ENCODE measurements at regions not wholly inside any gene's neighbourhood (a gene's known extent, or its start where the extent isn't known, plus 50 kb on each side); places are given as distances from the start of the nearest gene placed in this dataset.

- 70 to 85% (median 75%) methylated on average over 2 of the region's 2 CpGs for WGBS, 3 donors
- Histone ChIP-seq H3K4me1 (ENCODE audit: control insufficient read depth in 3 of 3, insufficient read depth in 2 of 3, low read depth in 1 of 3, low read length in 2 of 3) (no peaks in the 10 kb centered on the region), H3K27me3 (ENCODE audit: control insufficient read depth in 3 of 3, insufficient read depth in 3 of 3, low read length in 3 of 3) (no peaks in the 10 kb centered on the region), H3K9me3 (ENCODE audit: control insufficient read depth in 2 of 2, insufficient read depth in 1 of 2, low read depth in 1 of 2, low read length in 1 of 2) (no peaks in the 10 kb centered on the region), H3K4me3 (ENCODE audit: low read depth in 1 of 3, low read length in 3 of 3) (no peak overlapping the region), H3K27ac (ENCODE audit: low read depth in 1 of 3, low read length in 2 of 3) (no peak overlapping the region), H3K36me3 (ENCODE audit: control insufficient read depth in 3 of 3, insufficient read depth in 2 of 3, low read depth in 1 of 3, low read length in 3 of 3) (no peaks in the 10 kb centered on the region)
- DNase-seq (no peak), FAIRE-seq (no peak)
These were observed 209.1 kb upstream of the HCCS start for GRCh38 chrX:10902001-10902400.

- H3K27me3 ChIP-seq (ENCODE audit: control insufficient read depth in 3 of 3, insufficient read depth in 3 of 3, low read length in 3 of 3), result no peaks in the 10 kb centered on the region
These were observed 207.6 kb upstream of the HCCS start for GRCh38 chrX:10903523-10903922.

GRCh38 chrX:10904220-10904619 is 206.9 kb upstream of the HCCS start:
- FAIRE-seq (no peak), DNase-seq (no peak)
- no peaks in the 10 kb centered on the region for H3K9me3 ChIP-seq (ENCODE audit: control insufficient read depth in 2 of 2, insufficient read depth in 1 of 2, low read depth in 1 of 2, low read length in 1 of 2)
- H3K4me1 ChIP-seq (ENCODE audit: control insufficient read depth in 3 of 3, insufficient read depth in 2 of 3, low read depth in 1 of 3, low read length in 2 of 3), result no peaks in the 10 kb centered on the region
- no peak overlapping the region for H3K4me3 ChIP-seq (ENCODE audit: low read depth in 1 of 3, low read length in 3 of 3)
- WGBS, 3 donors, result 51 to 69% (median 64%) methylated on average over 2 of the region's 2 CpGs
- no peaks in the 10 kb centered on the region for H3K27me3 ChIP-seq (ENCODE audit: control insufficient read depth in 3 of 3, insufficient read depth in 3 of 3, low read length in 3 of 3)
- no peaks in the 10 kb centered on the region for H3K36me3 ChIP-seq (ENCODE audit: control insufficient read depth in 3 of 3, insufficient read depth in 2 of 3, low read depth in 1 of 3, low read length in 3 of 3)
- no peak overlapping the region for H3K27ac ChIP-seq (ENCODE audit: low read depth in 1 of 3, low read length in 2 of 3)

More at GRCh38 chrX:10903523-10903922, 207.6 kb upstream of the HCCS start:
- H3K27ac ChIP-seq (ENCODE audit: low read depth in 1 of 3, low read length in 2 of 3), result no peak overlapping the region
- H3K4me3 ChIP-seq (ENCODE audit: low read depth in 1 of 3, low read length in 3 of 3), result no peak overlapping the region
- H3K36me3 ChIP-seq (ENCODE audit: control insufficient read depth in 3 of 3, insufficient read depth in 2 of 3, low read depth in 1 of 3, low read length in 3 of 3), result no peaks in the 10 kb centered on the region
- FAIRE-seq, result no peak
- no peaks in the 10 kb centered on the region for H3K9me3 ChIP-seq (ENCODE audit: control insufficient read depth in 2 of 2, insufficient read depth in 1 of 2, low read depth in 1 of 2, low read length in 1 of 2)
- no peaks in the 10 kb centered on the region for H3K4me1 ChIP-seq (ENCODE audit: control insufficient read depth in 3 of 3, insufficient read depth in 2 of 3, low read depth in 1 of 3, low read length in 2 of 3)
- no peak for DNase-seq

- Histone ChIP-seq H3K36me3 (ENCODE audit: control insufficient read depth in 3 of 3, insufficient read depth in 2 of 3, low read depth in 1 of 3, low read length in 3 of 3) (no peaks in the 10 kb centered on the region), H3K9me3 (ENCODE audit: control insufficient read depth in 2 of 2, insufficient read depth in 1 of 2, low read depth in 1 of 2, low read length in 1 of 2) (no peaks in the 10 kb centered on the region), H3K27ac (ENCODE audit: low read depth in 1 of 3, low read length in 2 of 3) (no peak overlapping the region), H3K4me3 (ENCODE audit: low read depth in 1 of 3, low read length in 3 of 3) (no peak overlapping the region), H3K27me3 (ENCODE audit: control insufficient read depth in 3 of 3, insufficient read depth in 3 of 3, low read length in 3 of 3) (no peaks in the 10 kb centered on the region), H3K4me1 (ENCODE audit: control insufficient read depth in 3 of 3, insufficient read depth in 2 of 3, low read depth in 1 of 3, low read length in 2 of 3) (no peaks in the 10 kb centered on the region)
- 81 to 85% (median 81%) methylated on average over 1 of the region's 1 CpG for WGBS, 3 donors
- DNase-seq (no peak), FAIRE-seq (no peak)
These were observed 204.3 kb upstream of the HCCS start for GRCh38 chrX:10906866-10907265.

GRCh38 chrX:10922159-10922558 is 189.0 kb upstream of the HCCS start:
- H3K4me3 ChIP-seq (ENCODE audit: low read depth in 1 of 3, low read length in 3 of 3), result no peak overlapping the region
- H3K9me3 ChIP-seq (ENCODE audit: control insufficient read depth in 2 of 2, insufficient read depth in 1 of 2, low read depth in 1 of 2, low read length in 1 of 2), result no peaks in the 10 kb centered on the region
- H3K27ac ChIP-seq (ENCODE audit: low read depth in 1 of 3, low read length in 2 of 3), result no peak overlapping the region
- peak; percentile 42 to 65 for DNase-seq
- no peaks in the 10 kb centered on the region for H3K4me1 ChIP-seq (ENCODE audit: control insufficient read depth in 3 of 3, insufficient read depth in 2 of 3, low read depth in 1 of 3, low read length in 2 of 3)
- no peaks in the 10 kb centered on the region for H3K36me3 ChIP-seq (ENCODE audit: control insufficient read depth in 3 of 3, insufficient read depth in 2 of 3, low read depth in 1 of 3, low read length in 3 of 3)
- no peaks in the 10 kb centered on the region for H3K27me3 ChIP-seq (ENCODE audit: control insufficient read depth in 3 of 3, insufficient read depth in 3 of 3, low read length in 3 of 3)
- FAIRE-seq, result no peak

- FAIRE-seq (no peak), DNase-seq (peak in 1 of 2 donors; percentile 8)
- H3K27me3 ChIP-seq (ENCODE audit: control insufficient read depth in 3 of 3, insufficient read depth in 3 of 3, low read length in 3 of 3), result no peaks in the 10 kb centered on the region
- H3K4me1 ChIP-seq (ENCODE audit: control insufficient read depth in 3 of 3, insufficient read depth in 2 of 3, low read depth in 1 of 3, low read length in 2 of 3), result no peaks in the 10 kb centered on the region
- H3K9me3 ChIP-seq (ENCODE audit: control insufficient read depth in 2 of 2, insufficient read depth in 1 of 2, low read depth in 1 of 2, low read length in 1 of 2), result no peaks in the 10 kb centered on the region
- WGBS, 3 donors, result 76 to 81% (median 79%) methylated on average over 1 of the region's 1 CpG
- no peak overlapping the region for H3K4me3 ChIP-seq (ENCODE audit: low read depth in 1 of 3, low read length in 3 of 3)
- no peaks in the 10 kb centered on the region for H3K36me3 ChIP-seq (ENCODE audit: control insufficient read depth in 3 of 3, insufficient read depth in 2 of 3, low read depth in 1 of 3, low read length in 3 of 3)
- peak overlapping the region in 1 of 3 donors; percentile 18 for H3K27ac ChIP-seq (ENCODE audit: low read depth in 1 of 3, low read length in 2 of 3)
These were observed 188.3 kb upstream of the HCCS start for GRCh38 chrX:10922835-10923234.

- no peaks in the 10 kb centered on the region for H3K27me3 ChIP-seq (ENCODE audit: control insufficient read depth in 3 of 3, insufficient read depth in 3 of 3, low read length in 3 of 3)
- H3K27ac ChIP-seq (ENCODE audit: low read depth in 1 of 3, low read length in 2 of 3), result no peak overlapping the region
- FAIRE-seq (no peak), DNase-seq (no peak)
- H3K36me3 ChIP-seq (ENCODE audit: control insufficient read depth in 3 of 3, insufficient read depth in 2 of 3, low read depth in 1 of 3, low read length in 3 of 3), result no peaks in the 10 kb centered on the region
- no peaks in the 10 kb centered on the region for H3K4me1 ChIP-seq (ENCODE audit: control insufficient read depth in 3 of 3, insufficient read depth in 2 of 3, low read depth in 1 of 3, low read length in 2 of 3)
- H3K9me3 ChIP-seq (ENCODE audit: control insufficient read depth in 2 of 2, insufficient read depth in 1 of 2, low read depth in 1 of 2, low read length in 1 of 2), result no peaks in the 10 kb centered on the region
- no peak overlapping the region for H3K4me3 ChIP-seq (ENCODE audit: low read depth in 1 of 3, low read length in 3 of 3)
- WGBS, 3 donors, result 78 to 92% (median 84%) methylated on average over 3 of the region's 3 CpGs
These were observed 187.7 kb upstream of the HCCS start for GRCh38 chrX:10923466-10923865.

GRCh38 chrX:10926404-10926803 is 184.7 kb upstream of the HCCS start:
- no peak for FAIRE-seq
- 25 to 48% (median 28%) methylated on average over 1 of the region's 1 CpG for WGBS, 3 donors

GRCh38 chrX:10926891-10927290 is 184.2 kb upstream of the HCCS start:
- no peak overlapping the region for H3K27ac ChIP-seq (ENCODE audit: low read depth in 1 of 3, low read length in 2 of 3)
- no peaks in the 10 kb centered on the region for H3K4me1 ChIP-seq (ENCODE audit: control insufficient read depth in 3 of 3, insufficient read depth in 2 of 3, low read depth in 1 of 3, low read length in 2 of 3)
- FAIRE-seq, result no peak
- no peaks in the 10 kb centered on the region for H3K27me3 ChIP-seq (ENCODE audit: control insufficient read depth in 3 of 3, insufficient read depth in 3 of 3, low read length in 3 of 3)
- DNase-seq, result no peak
- 55 to 83% (median 68%) methylated on average over 1 of the region's 1 CpG for WGBS, 3 donors
- H3K9me3 ChIP-seq (ENCODE audit: control insufficient read depth in 2 of 2, insufficient read depth in 1 of 2, low read depth in 1 of 2, low read length in 1 of 2), result no peaks in the 10 kb centered on the region
- no peak overlapping the region for H3K4me3 ChIP-seq (ENCODE audit: low read depth in 1 of 3, low read length in 3 of 3)
- H3K36me3 ChIP-seq (ENCODE audit: control insufficient read depth in 3 of 3, insufficient read depth in 2 of 3, low read depth in 1 of 3, low read length in 3 of 3), result no peaks in the 10 kb centered on the region

More at GRCh38 chrX:10926404-10926803, 184.7 kb upstream of the HCCS start:
- Histone ChIP-seq H3K27ac (ENCODE audit: low read depth in 1 of 3, low read length in 2 of 3) (no peak overlapping the region), H3K4me1 (ENCODE audit: control insufficient read depth in 3 of 3, insufficient read depth in 2 of 3, low read depth in 1 of 3, low read length in 2 of 3) (no peaks in the 10 kb centered on the region), H3K4me3 (ENCODE audit: low read depth in 1 of 3, low read length in 3 of 3) (no peak overlapping the region), H3K36me3 (ENCODE audit: control insufficient read depth in 3 of 3, insufficient read depth in 2 of 3, low read depth in 1 of 3, low read length in 3 of 3) (no peaks in the 10 kb centered on the region), H3K9me3 (ENCODE audit: control insufficient read depth in 2 of 2, insufficient read depth in 1 of 2, low read depth in 1 of 2, low read length in 1 of 2) (no peaks in the 10 kb centered on the region), H3K27me3 (ENCODE audit: control insufficient read depth in 3 of 3, insufficient read depth in 3 of 3, low read length in 3 of 3) (no peaks in the 10 kb centered on the region)
- DNase-seq, result no peak

All from small intestine (tissue), 7 donors.